ENCODE measurements at regions not wholly inside any gene's neighbourhood (a gene's known extent, or its start where the extent isn't known, plus 50 kb on each side); places are given as distances from the start of the nearest gene placed in this dataset.

GRCh38 chr18:78792736-78793135 is 186.9 kb upstream of the SALL3 start:
- TF ChIP-seq, protein P1, sequence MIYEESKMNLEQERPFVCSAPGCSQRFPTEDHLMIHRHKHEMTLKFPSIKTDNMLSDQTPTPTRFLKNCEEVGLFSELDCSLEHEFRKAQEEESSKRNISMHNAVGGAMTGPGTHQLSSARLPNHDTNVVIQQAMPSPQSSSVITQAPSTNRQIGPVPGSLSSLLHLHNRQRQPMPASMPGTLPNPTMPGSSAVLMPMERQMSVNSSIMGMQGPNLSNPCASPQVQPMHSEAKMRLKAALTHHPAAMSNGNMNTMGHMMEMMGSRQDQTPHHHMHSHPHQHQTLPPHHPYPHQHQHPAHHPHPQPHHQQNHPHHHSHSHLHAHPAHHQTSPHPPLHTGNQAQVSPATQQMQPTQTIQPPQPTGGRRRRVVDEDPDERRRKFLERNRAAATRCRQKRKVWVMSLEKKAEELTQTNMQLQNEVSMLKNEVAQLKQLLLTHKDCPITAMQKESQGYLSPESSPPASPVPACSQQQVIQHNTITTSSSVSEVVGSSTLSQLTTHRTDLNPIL (CRISPR knock-in tag; IDR thresholded peaks at IDR 0.05; ENCODE audit: low read depth) = no peak
- no peak for TF ChIP-seq ARNTL (CRISPR knock-in tag; IDR thresholded peaks at IDR 0.05; ENCODE audit: borderline replicate concordance, low read depth)
- no peak for TF ChIP-seq RARB (CRISPR knock-in tag; IDR thresholded peaks at IDR 0.05)
- TF ChIP-seq TOX (CRISPR knock-in tag; IDR thresholded peaks at IDR 0.05; ENCODE audit: borderline replicate concordance) = no peak
- TF ChIP-seq ISL1 (CRISPR knock-in tag; IDR thresholded peaks at IDR 0.05) = no peak
- TF ChIP-seq, protein P2, sequence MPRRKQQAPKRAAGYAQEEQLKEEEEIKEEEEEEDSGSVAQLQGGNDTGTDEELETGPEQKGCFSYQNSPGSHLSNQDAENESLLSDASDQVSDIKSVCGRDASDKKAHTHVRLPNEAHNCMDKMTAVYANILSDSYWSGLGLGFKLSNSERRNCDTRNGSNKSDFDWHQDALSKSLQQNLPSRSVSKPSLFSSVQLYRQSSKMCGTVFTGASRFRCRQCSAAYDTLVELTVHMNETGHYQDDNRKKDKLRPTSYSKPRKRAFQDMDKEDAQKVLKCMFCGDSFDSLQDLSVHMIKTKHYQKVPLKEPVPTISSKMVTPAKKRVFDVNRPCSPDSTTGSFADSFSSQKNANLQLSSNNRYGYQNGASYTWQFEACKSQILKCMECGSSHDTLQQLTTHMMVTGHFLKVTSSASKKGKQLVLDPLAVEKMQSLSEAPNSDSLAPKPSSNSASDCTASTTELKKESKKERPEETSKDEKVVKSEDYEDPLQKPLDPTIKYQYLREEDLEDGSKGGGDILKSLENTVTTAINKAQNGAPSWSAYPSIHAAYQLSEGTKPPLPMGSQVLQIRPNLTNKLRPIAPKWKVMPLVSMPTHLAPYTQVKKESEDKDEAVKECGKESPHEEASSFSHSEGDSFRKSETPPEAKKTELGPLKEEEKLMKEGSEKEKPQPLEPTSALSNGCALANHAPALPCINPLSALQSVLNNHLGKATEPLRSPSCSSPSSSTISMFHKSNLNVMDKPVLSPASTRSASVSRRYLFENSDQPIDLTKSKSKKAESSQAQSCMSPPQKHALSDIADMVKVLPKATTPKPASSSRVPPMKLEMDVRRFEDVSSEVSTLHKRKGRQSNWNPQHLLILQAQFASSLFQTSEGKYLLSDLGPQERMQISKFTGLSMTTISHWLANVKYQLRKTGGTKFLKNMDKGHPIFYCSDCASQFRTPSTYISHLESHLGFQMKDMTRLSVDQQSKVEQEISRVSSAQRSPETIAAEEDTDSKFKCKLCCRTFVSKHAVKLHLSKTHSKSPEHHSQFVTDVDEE (CRISPR knock-in tag; IDR thresholded peaks at IDR 0.05) = no peak
- TF ChIP-seq BACH2 (CRISPR knock-in tag; IDR thresholded peaks at IDR 0.05; ENCODE audit: borderline replicate concordance) = no peak
- TF ChIP-seq CSDC2 (CRISPR knock-in tag; IDR thresholded peaks at IDR 0.05) = no peak
- TF ChIP-seq ZFP30 (CRISPR knock-in tag; IDR thresholded peaks at IDR 0.05) = no peak
- no peak for TF ChIP-seq ZNF565 (CRISPR knock-in tag; conservative IDR thresholded peaks at IDR 0.05; ENCODE audit: low read depth)
